HCT116 (cell line): ENCODE measurements at regions not wholly inside any gene's neighbourhood (a gene's known extent, or its start where the extent isn't known, plus 50 kb on each side); places are given as distances from the start of the nearest gene placed in this dataset.

ENCODE experiments used
- ATAC-seq: fragments of 200-7000 bp; cut with Tn5 transposase; 2 replicates; pipeline ENCODE4 v1.9.1; 2020; ENCODE audit warnings: mild to moderate bottlenecking, moderate library complexity
- BruUV-seq: library from RNA; stranded (reverse); fragments of 400-500 nt; replicated peaks from 2 replicates; lab custom pipeline; 2021; lab: Mats Ljungman, UMichigan
- CTCF ChIA-PET: fragments of 300-600 bp; sonication (Branson Sonifier 250); formaldehyde crosslinking; loops from one replicate; lab custom pipeline; 2021; ENCODE audit warnings: antibody characterized with exemption; lab: Charles Lee
- POLR2A ChIA-PET: fragments of 300-600, 350-600 bp; sonication (Branson Sonifier 250); formaldehyde crosslinking; loops from one replicate; lab custom pipeline; 2021; ENCODE audit warnings: antibody characterized with exemption; lab: Charles Lee
- RAD21 ChIA-PET, 2 experiments: fragments of 300-600 bp; sonication (Branson Sonifier 250); formaldehyde crosslinking; loops; one replicate each; lab custom pipeline; 2023; ENCODE audit warnings: low total read pairs in 2 of 2; ENCODE audit not compliant: uncharacterized antibody in 2 of 2, unreplicated experiment in 2 of 2, low non-redundant PET in 1 of 2; lab: Charles Lee
- DNase-seq: peaks from one replicate; pipeline ENCODE4 v3.0.0-alpha.2; 2010; ENCODE audit warnings: low read depth, low spot score
- H2AFZ ChIP-seq: fragments of 200-600 bp; shearing (Covaris generic), sonication (generic); 2 replicates; pipeline ENCODE4 v1.6.1; 2017; ENCODE audit warnings: low read depth, mixed run types, mixed read lengths, antibody characterized with exemption, low read length; ENCODE audit not compliant: poor library complexity, severe bottlenecking
- H3K27ac ChIP-seq: 2 replicates; pipeline ENCODE4 v1.5.1; 2012; ENCODE audit warnings: low read depth, low read length
- H3K27me3 ChIP-seq: fragments of 200-600 bp; sonication (generic); 2 replicates; pipeline ENCODE4 v1.6.1; 2016; ENCODE audit warnings: mixed run types, low read length, mixed read lengths; ENCODE audit not compliant: insufficient read depth
- H3K36me3 ChIP-seq, 2 experiments: fragments of 200-500 bp in 1 of 2; fragments of 200-600 bp in 1 of 2; sonication (Bioruptor generic) in 1 of 2; sonication (generic) in 1 of 2; 2 replicates each; pipeline versions ENCODE4 v1.5.1 to v1.6.1; 2014 to 2016; ENCODE audit warnings: low read length in 2 of 2, inconsistent platforms in 1 of 2, mixed read lengths in 1 of 2, mixed run types in 1 of 2; ENCODE audit not compliant: insufficient read depth in 2 of 2, control insufficient read depth in 1 of 2
- H3K4me1 ChIP-seq, 2 experiments: fragments of 200-600 bp in 1 of 2; sonication (generic) in 1 of 2; 2 replicates each; pipeline versions ENCODE4 v1.5.1 to v1.6.1; 2012 to 2017; ENCODE audit warnings: low read length in 2 of 2, inconsistent platforms in 1 of 2, mild to moderate bottlenecking in 1 of 2, mixed read lengths in 1 of 2, mixed run types in 1 of 2, moderate library complexity in 1 of 2; ENCODE audit not compliant: insufficient read depth in 2 of 2, control insufficient read depth in 1 of 2
- H3K4me2 ChIP-seq: fragments of 200-600 bp; sonication (generic); 2 replicates; pipeline ENCODE4 v1.6.1; 2017; ENCODE audit warnings: mixed run types, low read length, mixed read lengths
- H3K4me3 ChIP-seq, 2 experiments: fragments of 200-600 bp in 1 of 2; sonication (generic) in 1 of 2; replicated peaks in 1 of 2; 2 replicates each; pipeline ENCODE4 v1.5.1; 2011 to 2016; ENCODE audit warnings: low read length in 2 of 2, control low read depth in 1 of 2, low read depth in 1 of 2, mild to moderate bottlenecking in 1 of 2, mixed read lengths in 1 of 2, mixed run types in 1 of 2
- H3K79me2 ChIP-seq: fragments of 200-600 bp; sonication (generic); 2 replicates; pipeline ENCODE4 v1.6.1; 2017; ENCODE audit warnings: mild to moderate bottlenecking, mixed run types, low read length, moderate library complexity, mixed read lengths; ENCODE audit not compliant: insufficient read depth
- H3K9ac ChIP-seq: fragments of 200-600 bp; sonication (generic); 2 replicates; pipeline ENCODE4 v1.6.1; 2016; ENCODE audit warnings: low read length, mixed read lengths
- H3K9me2 ChIP-seq: fragments of 200-600 bp; sonication (generic), shearing (Covaris generic); 2 replicates; pipeline ENCODE4 v1.6.1; 2017; ENCODE audit warnings: mixed run types, mild to moderate bottlenecking, moderate library complexity; ENCODE audit not compliant: insufficient read depth
- H3K9me3 ChIP-seq, 2 experiments: fragments of 200-500 bp in 1 of 2; fragments of 200-600 bp in 1 of 2; sonication (Bioruptor generic) in 1 of 2; sonication (generic) in 1 of 2; 2 replicates each; pipeline ENCODE4 v1.6.1; 2014 to 2017; ENCODE audit warnings: low read length in 2 of 2, mixed read lengths in 2 of 2, inconsistent platforms in 1 of 2, low read depth in 1 of 2, mild to moderate bottlenecking in 1 of 2, mixed run types in 1 of 2, moderate library complexity in 1 of 2; ENCODE audit not compliant: control insufficient read depth in 1 of 2, insufficient read depth in 1 of 2
- H4K20me1 ChIP-seq: fragments of 200-600 bp; sonication (generic), shearing (Covaris generic); 2 replicates; pipeline ENCODE4 v1.6.1; 2017; ENCODE audit warnings: mixed run types, mild to moderate bottlenecking, moderate library complexity; ENCODE audit not compliant: insufficient read depth
- ATF3 ChIP-seq: IDR thresholded peaks from 2 replicates; pipeline ENCODE4 v1.6.1; 2012
- CBX3 ChIP-seq: IDR thresholded peaks from 2 replicates; pipeline ENCODE4 v1.6.1; 2012; ENCODE audit warnings: low read depth
- CEBPB ChIP-seq: IDR thresholded peaks from 2 replicates; pipeline ENCODE4 v1.6.1; 2012; ENCODE audit warnings: low read depth
- CTCF ChIP-seq, 3 experiments: fragments of 200-600 bp in 1 of 3; sonication (generic) in 1 of 3; IDR thresholded peaks in 2 of 3; conservative IDR thresholded peaks in 1 of 3; 2 replicates each; pipeline ENCODE4 v1.5.1; 2012 to 2017; ENCODE audit warnings: low read depth in 2 of 3, low read length in 2 of 3, antibody characterized with exemption in 1 of 3, borderline replicate concordance in 1 of 3, control low read depth in 1 of 3, mild to moderate bottlenecking in 1 of 3, mixed read lengths in 1 of 3, mixed run types in 1 of 3, moderate library complexity in 1 of 3; ENCODE audit not compliant: insufficient read depth in 1 of 3
- EZH2phosphoT487 ChIP-seq: fragments of 200-600 bp; IDR thresholded peaks from 2 replicates; pipeline ENCODE4 v1.6.1; 2018; ENCODE audit warnings: antibody characterized with exemption, borderline replicate concordance
- JUND ChIP-seq: IDR thresholded peaks from 2 replicates; pipeline ENCODE4 v1.6.1; 2012
- POLR2AphosphoS5 ChIP-seq: IDR thresholded peaks from 2 replicates; pipeline ENCODE4 v1.6.1; 2011; ENCODE audit warnings: mild to moderate bottlenecking, low read depth, low read length, moderate library complexity
- RAD21 ChIP-seq: IDR thresholded peaks from 2 replicates; pipeline ENCODE4 v1.6.1; 2012; ENCODE audit warnings: low read depth, mild to moderate bottlenecking
- SP1 ChIP-seq: IDR thresholded peaks from 2 replicates; pipeline ENCODE4 v1.6.1; 2012; ENCODE audit warnings: low read depth
- SRF ChIP-seq: IDR thresholded peaks from 2 replicates; pipeline ENCODE4 v1.6.1; 2012; ENCODE audit warnings: low read depth
- ZNF274 ChIP-seq: fragments of 200-500 bp; sonication (Bioruptor generic); IDR thresholded peaks from 2 replicates; pipeline ENCODE4 v1.6.1; 2014; ENCODE audit warnings: mild to moderate bottlenecking, low read depth, low read length, inconsistent platforms
- intact Hi-C: fragments of 100-400 bp; cut with micrococcal nuclease; formaldehyde crosslinking; loops from 2 replicates; pipeline ENCODE4 v1.10.0; 2022

GRCh38 chr4:54498661-54499111, 159.1 kb upstream of the KIT start:
- CTCF ChIA-PET, result no interaction called here
- no TSS peak for BruUV-seq
- no peaks in the 10 kb centered on the region for H3K36me3 ChIP-seq
- no peak overlapping the region for H3K27ac ChIP-seq
- RAD21 ChIA-PET, result no interaction called here
- no peaks in the 10 kb centered on the region for H3K27me3 ChIP-seq
- no peak overlapping the region for H2AFZ ChIP-seq
- intact Hi-C loops, result no loop called here
- H3K4me1 ChIP-seq, result peaks cover 4 to 18% of the 10 kb centered on the region in 2 experiments; a peak in 2 of 4 replicates
- no peak overlapping the region for H3K9ac ChIP-seq
- no peaks in the 10 kb centered on the region for H3K9me3 ChIP-seq
- H3K9me2 ChIP-seq, result no peaks in the 10 kb centered on the region
- no peak overlapping the region for H3K4me3 ChIP-seq
- no peak for DNase-seq
- peak; percentile 65; the same call in 1 of the 2 replicates for ATAC-seq
- H3K79me2 ChIP-seq, result no peaks in the 10 kb centered on the region
- POLR2A ChIA-PET, result no interaction called here
- peak overlapping the region; percentile 42 for H3K4me2 ChIP-seq
- no peaks in the 10 kb centered on the region for H4K20me1 ChIP-seq
- TF ChIP-seq RAD21 (no peak), POLR2AphosphoS5 (no peak), CBX3 (no peak), JUND (no peak), CEBPB (no peak), ATF3 (no peak), EZH2phosphoT487 (no peak), CTCF (IDR thresholded peaks at IDR 0.05 in 2 of 3, conservative IDR thresholded peaks at IDR 0.05 in 1 of 3; ENCODE audit: borderline replicate concordance in 1 of 3, insufficient read depth in 1 of 3, low read depth in 2 of 3, low read length in 2 of 3) (no peak), SRF (no peak), ZNF274 (no peak), SP1 (no peak)
- TF ChIP-seq, all 23 proteins: peak for 0
